SJCRH30 (cell line): ENCODE measurements at regions not wholly inside any gene's neighbourhood (a gene's known extent, or its start where the extent isn't known, plus 50 kb on each side); places are given as distances from the start of the nearest gene placed in this dataset.

ENCODE experiments used
- DNase-seq, 2 experiments: peaks; one replicate each; pipeline ENCODE4 v3.0.0-alpha.2; 2015 to 2020
- H3K27ac ChIP-seq: fragments of 250-450 bp; sonication (Bioruptor Pico); 2 replicates; pipeline ENCODE4 v1.5.1; 2020; ENCODE audit warnings: mild to moderate bottlenecking, moderate library complexity
- H3K27me3 ChIP-seq: fragments of 250-450 bp; sonication (Bioruptor Pico); 2 replicates; pipeline ENCODE4 v1.5.1; 2020; ENCODE audit warnings: mild to moderate bottlenecking, moderate library complexity
- H3K36me3 ChIP-seq: fragments of 250-450 bp; sonication (Bioruptor Pico); 2 replicates; pipeline ENCODE4 v1.5.1; 2020; ENCODE audit warnings: mild to moderate bottlenecking, moderate library complexity
- H3K4me1 ChIP-seq: fragments of 250-450 bp; sonication (Bioruptor Pico); 2 replicates; pipeline ENCODE4 v1.5.1; 2020; ENCODE audit warnings: mild to moderate bottlenecking, moderate library complexity
- H3K4me3 ChIP-seq: fragments of 250-450 bp; sonication (Bioruptor Pico); 2 replicates; pipeline ENCODE4 v1.5.1; 2020; ENCODE audit warnings: mild to moderate bottlenecking, moderate library complexity
- H3K9me3 ChIP-seq: fragments of 250-450 bp; sonication (Bioruptor Pico); replicated peaks from 2 replicates; pipeline ENCODE4 v1.5.1; 2020; ENCODE audit warnings: mild to moderate bottlenecking, moderate library complexity

GRCh38 chr5:32494827-32495226, 50.3 kb upstream of the ZFR start:
- H3K36me3 ChIP-seq = no peaks in the 10 kb centered on the region
- no peak overlapping the region for H3K27ac ChIP-seq

More at GRCh38 chr5:32494827-32495226, 50.3 kb upstream of the ZFR start:
- H3K4me1 ChIP-seq = peaks cover 7% of the 10 kb centered on the region; the same call in 1 of the 2 replicates
- DNase-seq = no peak
- H3K27me3 ChIP-seq = no peaks in the 10 kb centered on the region
- H3K9me3 ChIP-seq = no peaks in the 10 kb centered on the region
- H3K4me3 ChIP-seq = no peak overlapping the region
